ENCODE measurements at regions not wholly inside any gene's neighbourhood (a gene's known extent, or its start where the extent isn't known, plus 50 kb on each side); places are given as distances from the start of the nearest gene placed in this dataset.

DNA sequence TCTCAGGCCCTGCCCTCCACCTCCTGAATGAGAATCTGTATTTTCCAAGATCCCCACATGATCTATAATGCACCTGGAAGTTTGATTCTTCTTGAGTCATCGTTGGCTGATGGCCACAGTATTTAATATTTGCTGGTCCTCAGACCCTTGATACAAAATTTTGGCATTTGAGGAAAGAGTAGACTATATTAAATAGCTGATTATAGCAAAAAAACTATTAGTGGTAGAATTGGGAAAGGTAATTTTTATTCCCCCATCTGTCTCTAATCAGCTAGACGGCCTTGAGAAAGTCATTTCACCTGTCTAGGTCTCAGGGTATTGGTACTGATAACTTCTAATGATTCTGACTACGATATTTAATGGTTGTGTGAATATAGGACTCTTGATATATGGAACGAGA is 176.8 kb downstream of the BMP2 start:
- Mint-ChIP-seq H3K27me3 (ENCODE audit: low read depth) (no peaks in the 10 kb centered on the region), H3K4me1 (ENCODE audit: low read depth) (no peaks in the 10 kb centered on the region), H3K4me3 (no peak overlapping the region), H3K36me3 (ENCODE audit: low read depth) (no peaks in the 10 kb centered on the region), H3K9me3 (peaks cover 26% of the 10 kb centered on the region), H3K27ac (no peak overlapping the region)
- no peak for DNase-seq (ENCODE audit: low spot score)

DNA sequence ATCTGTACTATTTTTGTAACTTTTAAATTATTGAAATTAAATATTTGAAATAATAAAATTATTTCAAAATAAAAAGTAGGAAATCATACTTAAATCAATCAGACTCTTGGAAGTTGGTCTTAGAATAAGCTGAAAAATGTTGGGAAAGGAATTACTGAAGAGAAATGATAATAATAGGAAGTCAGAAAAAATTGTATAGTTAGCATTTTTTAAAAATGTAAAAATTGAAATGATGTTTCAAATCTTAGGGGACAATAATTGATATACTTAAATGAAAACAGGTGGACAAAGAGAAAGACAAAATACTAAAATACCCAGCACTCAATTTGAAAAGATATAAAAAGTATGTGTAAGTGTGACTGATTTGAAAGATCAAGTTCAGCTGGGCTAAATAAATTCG is 186.1 kb downstream of the BMP2 start:
- Mint-ChIP-seq H3K4me3 (no peak overlapping the region), H3K36me3 (ENCODE audit: low read depth) (no peaks in the 10 kb centered on the region), H3K27me3 (ENCODE audit: low read depth) (no peaks in the 10 kb centered on the region), H3K9me3 (peaks cover 39% of the 10 kb centered on the region), H3K4me1 (ENCODE audit: low read depth) (no peaks in the 10 kb centered on the region), H3K27ac (no peak overlapping the region)
- no peak for DNase-seq (ENCODE audit: low spot score)

- H3K4me3 Mint-ChIP-seq, result no peak overlapping the region
Measured at GRCh38 chr20:6954219-6954618, 186.7 kb downstream of the BMP2 start.

DNA sequence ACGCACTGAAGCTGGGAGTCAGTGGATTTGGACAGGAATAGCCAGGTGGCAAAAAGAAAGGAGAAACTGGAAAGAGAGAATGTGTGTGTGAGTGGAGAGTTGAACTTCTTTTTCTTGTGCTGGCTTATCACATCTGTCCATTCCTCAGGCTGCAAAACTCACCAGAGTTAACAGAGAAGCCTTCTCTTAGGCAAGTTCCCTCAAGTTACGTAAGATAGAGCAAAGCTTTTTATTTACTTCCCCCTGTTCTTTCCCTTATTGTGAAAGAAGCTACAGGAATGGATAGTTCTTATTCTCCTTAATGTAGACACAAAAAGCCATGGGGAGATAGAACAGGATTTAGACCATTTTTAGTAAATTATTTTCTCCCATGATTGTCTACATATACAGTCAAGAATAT is 188.6 kb downstream of the BMP2 start:
- H3K36me3 Mint-ChIP-seq (ENCODE audit: low read depth), result no peaks in the 10 kb centered on the region

More at GRCh38 chr20:6954219-6954618, 186.7 kb downstream of the BMP2 start:
- Mint-ChIP-seq H3K27me3 (ENCODE audit: low read depth) (no peaks in the 10 kb centered on the region), H3K27ac (no peak overlapping the region), H3K4me1 (ENCODE audit: low read depth) (no peaks in the 10 kb centered on the region), H3K36me3 (ENCODE audit: low read depth) (no peaks in the 10 kb centered on the region), H3K9me3 (peaks cover 39% of the 10 kb centered on the region)
- DNase-seq (ENCODE audit: low spot score), result no peak

GRCh38 chr20:6956574-6956973 is 189.1 kb downstream of the BMP2 start:
- no peaks in the 10 kb centered on the region for H3K4me1 Mint-ChIP-seq (ENCODE audit: low read depth)
- no peak overlapping the region for H3K4me3 Mint-ChIP-seq
- no peaks in the 10 kb centered on the region for H3K27me3 Mint-ChIP-seq (ENCODE audit: low read depth)
- H3K9me3 Mint-ChIP-seq, result peaks cover 43% of the 10 kb centered on the region
- no peaks in the 10 kb centered on the region for H3K36me3 Mint-ChIP-seq (ENCODE audit: low read depth)
- DNase-seq (ENCODE audit: low spot score), result no peak
- no peak overlapping the region for H3K27ac Mint-ChIP-seq

More for the DNA sequence above, 188.6 kb downstream of the BMP2 start:
- H3K9me3 Mint-ChIP-seq, result peaks cover 41% of the 10 kb centered on the region
- H3K4me3 Mint-ChIP-seq, result no peak overlapping the region
- no peaks in the 10 kb centered on the region for H3K27me3 Mint-ChIP-seq (ENCODE audit: low read depth)
- no peak overlapping the region for H3K27ac Mint-ChIP-seq
- DNase-seq (ENCODE audit: low spot score), result no peak
- H3K4me1 Mint-ChIP-seq (ENCODE audit: low read depth), result no peaks in the 10 kb centered on the region

- Mint-ChIP-seq H3K27me3 (ENCODE audit: low read depth) (no peaks in the 10 kb centered on the region), H3K27ac (no peak overlapping the region), H3K36me3 (ENCODE audit: low read depth) (no peaks in the 10 kb centered on the region), H3K9me3 (peaks cover 36% of the 10 kb centered on the region), H3K4me3 (no peak overlapping the region), H3K4me1 (ENCODE audit: low read depth) (no peaks in the 10 kb centered on the region)
- no peak for DNase-seq (ENCODE audit: low spot score)
Measured at GRCh38 chr20:6959900-6960312, 192.4 kb downstream of the BMP2 start.

- H3K4me3 Mint-ChIP-seq, result no peak overlapping the region
- H3K27me3 Mint-ChIP-seq (ENCODE audit: low read depth), result no peaks in the 10 kb centered on the region
- no peaks in the 10 kb centered on the region for H3K4me1 Mint-ChIP-seq (ENCODE audit: low read depth)
- no peak overlapping the region for H3K27ac Mint-ChIP-seq
- H3K9me3 Mint-ChIP-seq, result peaks cover 14% of the 10 kb centered on the region
- no peaks in the 10 kb centered on the region for H3K36me3 Mint-ChIP-seq (ENCODE audit: low read depth)
- DNase-seq (ENCODE audit: low spot score), result no peak
Measured at GRCh38 chr20:6966721-6967120, 199.2 kb downstream of the BMP2 start.

DNA sequence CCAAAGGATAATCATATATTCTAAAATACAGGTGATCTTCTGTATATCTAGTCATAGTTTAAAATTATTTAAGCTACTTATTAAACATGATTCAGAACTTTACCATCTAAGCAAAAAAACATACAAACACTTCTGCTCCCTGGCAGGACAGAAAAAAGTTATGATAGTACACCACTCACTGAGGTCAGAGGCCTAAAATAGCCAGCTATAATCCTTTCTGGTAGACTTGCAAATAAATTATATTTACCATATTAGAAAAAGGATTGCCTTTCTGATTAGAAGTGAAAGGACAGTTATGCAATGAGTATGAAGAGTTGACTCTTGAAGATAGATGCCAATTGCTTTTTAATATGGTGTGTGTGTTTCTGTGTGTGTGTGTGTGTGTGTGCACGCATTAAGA is 207.4 kb downstream of the BMP2 start:
- H3K9me3 Mint-ChIP-seq, result peaks cover 11% of the 10 kb centered on the region
- H3K4me3 Mint-ChIP-seq, result no peak overlapping the region
- no peaks in the 10 kb centered on the region for H3K4me1 Mint-ChIP-seq (ENCODE audit: low read depth)
- no peak for DNase-seq (ENCODE audit: low spot score)
- H3K27ac Mint-ChIP-seq, result no peak overlapping the region
- no peaks in the 10 kb centered on the region for H3K27me3 Mint-ChIP-seq (ENCODE audit: low read depth)
- no peaks in the 10 kb centered on the region for H3K36me3 Mint-ChIP-seq (ENCODE audit: low read depth)

GRCh38 chr20:6975311-6975710 is 207.8 kb downstream of the BMP2 start:
- DNase-seq (ENCODE audit: low spot score), result no peak
- no peak overlapping the region for H3K27ac Mint-ChIP-seq
- peaks cover 12% of the 10 kb centered on the region for H3K9me3 Mint-ChIP-seq
- H3K4me3 Mint-ChIP-seq, result no peak overlapping the region
- H3K36me3 Mint-ChIP-seq (ENCODE audit: low read depth), result no peaks in the 10 kb centered on the region
- H3K27me3 Mint-ChIP-seq (ENCODE audit: low read depth), result no peaks in the 10 kb centered on the region
- H3K4me1 Mint-ChIP-seq (ENCODE audit: low read depth), result no peaks in the 10 kb centered on the region

DNA sequence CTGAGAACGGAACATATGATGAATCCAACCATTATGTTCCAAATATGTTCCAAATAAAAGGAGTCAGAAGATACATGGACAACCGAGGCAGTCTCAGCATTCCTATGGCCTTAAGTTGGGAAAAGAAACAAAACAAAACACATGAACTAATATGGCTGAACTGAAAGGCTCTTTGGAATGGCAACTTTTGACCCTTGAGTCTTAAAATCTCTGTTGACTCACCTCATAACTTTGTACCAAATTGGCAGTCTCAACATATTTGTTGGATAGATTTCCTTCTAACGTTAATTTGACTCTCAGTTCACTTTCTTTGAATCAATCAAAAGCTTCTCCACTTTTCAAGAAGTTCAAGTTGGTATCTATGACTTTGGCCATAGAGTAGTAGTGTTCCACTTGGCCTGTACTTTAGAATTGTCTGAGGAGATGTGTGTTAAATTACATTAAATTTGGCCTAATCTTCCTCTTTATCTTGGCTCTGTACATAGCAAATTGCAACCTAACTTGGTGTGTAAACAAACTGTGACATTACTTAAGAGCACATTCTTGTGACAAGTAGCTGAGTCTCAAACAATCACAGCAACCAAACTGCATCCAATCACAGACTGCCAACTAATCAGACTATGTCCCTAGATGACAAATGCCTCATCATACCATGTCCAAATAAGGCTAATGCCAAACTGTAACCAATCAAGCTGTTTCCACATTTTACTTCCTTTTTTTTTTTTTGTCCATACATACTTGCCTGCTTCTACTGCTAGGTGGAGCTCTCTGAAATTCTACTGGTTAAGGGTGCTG is 208.8 kb downstream of the BMP2 start:
- H3K27ac Mint-ChIP-seq, result no peak overlapping the region
- no peaks in the 10 kb centered on the region for H3K4me1 Mint-ChIP-seq (ENCODE audit: low read depth)
- no peak overlapping the region for H3K4me3 Mint-ChIP-seq
- no peaks in the 10 kb centered on the region for H3K27me3 Mint-ChIP-seq (ENCODE audit: low read depth)
- H3K36me3 Mint-ChIP-seq (ENCODE audit: low read depth), result no peaks in the 10 kb centered on the region
- H3K9me3 Mint-ChIP-seq, result peaks cover 12% of the 10 kb centered on the region
- DNase-seq (ENCODE audit: low spot score), result no peak

DNA sequence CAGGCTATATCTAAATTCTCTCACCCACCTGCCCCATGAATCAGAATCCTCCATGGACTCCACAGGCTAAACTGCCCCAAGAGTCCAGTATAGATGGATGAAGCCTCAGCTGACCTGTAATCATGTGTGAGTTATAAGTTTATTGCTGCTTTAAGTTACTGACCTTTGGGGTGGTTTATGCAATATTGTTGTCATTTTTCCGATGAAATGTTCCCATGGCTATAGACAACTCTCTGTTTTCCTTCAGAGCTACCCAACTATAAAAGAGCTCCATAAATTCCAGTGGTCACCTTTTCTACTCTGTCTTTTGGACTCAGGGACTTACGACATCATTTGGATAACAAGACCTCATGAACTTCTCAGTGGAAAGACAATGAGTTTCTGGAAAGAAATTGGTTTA is 212.1 kb downstream of the BMP2 start:
- Mint-ChIP-seq H3K9me3 (peaks cover 25% of the 10 kb centered on the region), H3K27ac (no peak overlapping the region)

GRCh38 chr20:6993011-6993410 is 225.5 kb downstream of the BMP2 start:
- no peak overlapping the region for H3K27ac Mint-ChIP-seq
- H3K9me3 Mint-ChIP-seq, result peaks cover 38% of the 10 kb centered on the region
- H3K36me3 Mint-ChIP-seq (ENCODE audit: low read depth), result no peaks in the 10 kb centered on the region
- no peak for DNase-seq (ENCODE audit: low spot score)
- no peaks in the 10 kb centered on the region for H3K4me1 Mint-ChIP-seq (ENCODE audit: low read depth)
- no peaks in the 10 kb centered on the region for H3K27me3 Mint-ChIP-seq (ENCODE audit: low read depth)
- H3K4me3 Mint-ChIP-seq, result no peak overlapping the region

More for the DNA sequence above, 212.1 kb downstream of the BMP2 start:
- Mint-ChIP-seq H3K36me3 (ENCODE audit: low read depth) (no peaks in the 10 kb centered on the region), H3K27me3 (ENCODE audit: low read depth) (no peaks in the 10 kb centered on the region), H3K4me3 (no peak overlapping the region), H3K4me1 (ENCODE audit: low read depth) (no peaks in the 10 kb centered on the region)
- DNase-seq (ENCODE audit: low spot score), result no peak

GRCh38 chr20:6993511-6993910 is 226.0 kb downstream of the BMP2 start:
- Mint-ChIP-seq H3K4me1 (ENCODE audit: low read depth) (no peaks in the 10 kb centered on the region), H3K36me3 (ENCODE audit: low read depth) (no peaks in the 10 kb centered on the region), H3K27me3 (ENCODE audit: low read depth) (no peaks in the 10 kb centered on the region), H3K27ac (no peak overlapping the region), H3K9me3 (peaks cover 34% of the 10 kb centered on the region), H3K4me3 (no peak overlapping the region)
- no peak for DNase-seq (ENCODE audit: low spot score)

DNA sequence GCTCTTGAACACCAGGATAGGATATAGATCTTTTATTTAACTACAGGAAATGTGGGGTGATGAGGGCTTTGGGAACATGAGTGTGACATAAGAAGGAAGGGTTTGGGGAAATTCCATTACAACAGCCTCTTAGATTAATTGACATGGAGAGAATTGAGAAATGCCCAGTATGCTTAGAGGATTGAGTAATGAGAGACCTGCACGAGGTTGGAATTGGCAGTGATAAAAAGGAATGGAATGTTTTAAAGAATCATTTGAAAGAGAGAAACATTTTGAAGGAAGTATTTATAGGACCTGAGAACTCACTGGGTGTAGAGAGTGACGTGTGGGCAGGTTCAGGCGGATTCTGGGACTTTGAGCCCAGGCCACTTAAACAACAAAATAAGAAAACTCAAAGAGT is 227.0 kb downstream of the BMP2 start:
- no peaks in the 10 kb centered on the region for H3K4me1 Mint-ChIP-seq (ENCODE audit: low read depth)
- no peaks in the 10 kb centered on the region for H3K27me3 Mint-ChIP-seq (ENCODE audit: low read depth)
- no peaks in the 10 kb centered on the region for H3K36me3 Mint-ChIP-seq (ENCODE audit: low read depth)
- H3K9me3 Mint-ChIP-seq, result peaks cover 31% of the 10 kb centered on the region
- no peak overlapping the region for H3K4me3 Mint-ChIP-seq
- DNase-seq (ENCODE audit: low spot score), result no peak
- H3K27ac Mint-ChIP-seq, result no peak overlapping the region

- Mint-ChIP-seq H3K9me3 (peaks cover 36% of the 10 kb centered on the region), H3K27me3 (ENCODE audit: low read depth) (no peaks in the 10 kb centered on the region), H3K27ac (no peak overlapping the region), H3K36me3 (ENCODE audit: low read depth) (no peaks in the 10 kb centered on the region), H3K4me1 (ENCODE audit: low read depth) (no peaks in the 10 kb centered on the region), H3K4me3 (no peak overlapping the region)
- DNase-seq (ENCODE audit: low spot score), result no peak
Measured at GRCh38 chr20:6998909-6999308, 231.4 kb downstream of the BMP2 start.

Data from T-helper 2 cell treated with Interferon-gamma antibody and Interleukin-4, amounts not matched to agents 5 μg/mL and 100 μg/mL, for 36 hours (primary cell).